ENCODE measurements at regions not wholly inside any gene's neighbourhood (a gene's known extent, or its start where the extent isn't known, plus 50 kb on each side); places are given as distances from the start of the nearest gene placed in this dataset.

- Histone ChIP-seq H3K18ac (ENCODE audit: low read depth, low read length) (no peak overlapping the region), H3K56ac (ENCODE audit: extremely low read depth, insufficient read depth, low read length) (no peak overlapping the region), H3K4me2 (ENCODE audit: low read depth, low read length) (no peak overlapping the region), H3K27ac (ENCODE audit: insufficient read depth, low read length) (no peak overlapping the region), H3K79me1 (ENCODE audit: low read depth in 1 of 2, low read length in 2 of 2) (no peaks in the 10 kb centered on the region), H2BK20ac (ENCODE audit: low read depth, low read length) (no peak overlapping the region), H3K9ac (ENCODE audit: low read depth, low read length) (no peak overlapping the region), H3K9me3 (ENCODE audit: control insufficient read depth, insufficient read depth, low read length) (no peaks in the 10 kb centered on the region), H2BK120ac (ENCODE audit: low read depth, low read length) (no peak overlapping the region), H4K8ac (ENCODE audit: low read depth in 2 of 2, low read length in 2 of 2) (no peak overlapping the region), H3K36me3 (ENCODE audit: control insufficient read depth, insufficient read depth, low read length) (no peaks in the 10 kb centered on the region), H3K4me1 (ENCODE audit: control insufficient read depth, insufficient read depth, low read length) (no peaks in the 10 kb centered on the region), H3K9me1 (ENCODE audit: insufficient read depth, low read length) (no peaks in the 10 kb centered on the region), H3K23ac (ENCODE audit: low read depth, low read length) (no peak overlapping the region), H2AK9ac (replicated peaks; ENCODE audit: low read depth, low read length, poor library complexity) (no peak overlapping the region), H2BK15ac (ENCODE audit: low read depth, low read length) (no peak overlapping the region), H3K4me3 (ENCODE audit: insufficient read depth, low read depth, low read length) (no peak overlapping the region), H3K14ac (replicated peaks; ENCODE audit: low read depth, low read length) (no peak overlapping the region), H3K4ac (ENCODE audit: low read depth, low read length) (no peak overlapping the region), H4K91ac (ENCODE audit: insufficient read depth, low read depth, low read length) (no peak overlapping the region), H3K27me3 (ENCODE audit: control insufficient read depth, insufficient read depth, low read length) (no peaks in the 10 kb centered on the region), H2AK5ac (ENCODE audit: low read depth, low read length) (no peak overlapping the region), H2BK5ac (ENCODE audit: low read depth, low read length, poor library complexity, severe bottlenecking) (no peak overlapping the region), H4K20me1 (ENCODE audit: insufficient read depth, low read length) (no peaks in the 10 kb centered on the region), H2AFZ (replicated peaks; ENCODE audit: low read length, poor library complexity) (no peak overlapping the region), H4K5ac (ENCODE audit: low read depth, low read length) (no peak overlapping the region)
- no CpG with 5 or more reads among the region's 2 CpGs for WGBS, 2 experiments (ENCODE audit: extremely low coverage in 2 of 2, insufficient read length in 1 of 2)
- intact Hi-C loops (cut with micrococcal nuclease): no loop called here
- in situ Hi-C loops (cut with MboI; ENCODE audit: low sequenced_read_pairs): no loop called here
- no peak for ATAC-seq (ENCODE audit: low read depth)
- POLR2A ChIA-PET (ENCODE audit: unreplicated experiment): interaction anchor here (0.6 kb wide), 1 partner anchor 53 kb away, joined by 4 read pairs; no protein-coding TSS in a partner anchor
- DNase-seq: no peak
- dilution Hi-C loops (cut with HindIII; ENCODE audit: low sequenced_read_pairs, unreplicated experiment): no loop called here
- CTCF ChIA-PET: interaction anchor here (0.6 to 1.4 kb wide), 2 partner anchors 9 to 13 kb away, joined by 3 to 4 read pairs; no protein-coding TSS in a partner anchor
- BruUV-seq (replicated peaks): no TSS peak
- TF ChIP-seq CHD1 (IDR thresholded peaks at IDR 0.05; ENCODE audit: low read depth, low read length): no peak
Observed at GRCh38 chr13:73317140-73317539, 258.3 kb downstream of the KLF5 start.
